ENCODE measurements at regions not wholly inside any gene's neighbourhood (a gene's known extent, or its start where the extent isn't known, plus 50 kb on each side); places are given as distances from the start of the nearest gene placed in this dataset.

DNA sequence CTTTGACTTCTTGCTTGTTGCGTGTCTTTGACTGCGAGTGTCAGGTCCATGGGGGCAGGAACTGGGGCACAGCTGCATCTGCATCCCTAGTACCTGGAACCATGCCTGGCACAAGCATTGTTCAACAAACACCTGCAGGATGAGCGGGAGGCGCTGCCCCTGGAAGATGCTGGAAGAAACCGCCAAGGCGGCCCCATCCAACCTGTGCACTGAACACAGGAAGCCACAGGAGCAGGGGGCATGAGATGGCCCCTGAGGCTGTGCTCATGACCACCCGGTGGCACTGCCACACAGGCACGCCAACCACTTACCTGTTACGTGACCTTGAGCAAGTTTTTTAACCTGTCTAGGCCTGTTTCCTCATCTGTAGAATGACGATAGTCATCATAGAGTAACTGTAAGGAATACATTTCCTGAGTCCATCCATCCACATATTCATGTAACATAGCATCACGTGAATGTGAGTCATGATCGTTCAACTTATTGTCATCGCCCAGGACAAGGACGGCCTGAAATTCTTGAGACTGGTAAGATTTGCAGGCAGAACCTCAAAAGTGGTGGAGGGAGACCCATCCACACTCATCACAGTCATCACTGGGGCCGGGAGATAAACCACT, 374.2 kb downstream of the PREX1 start:
- ChIA-PET CTCF (no interaction called here), POLR2A (no interaction called here)
- TF ChIP-seq FOXM1 (IDR thresholded peaks at IDR 0.05; ENCODE audit: borderline replicate concordance), result no peak
- no peak for TF ChIP-seq ELF4 (IDR thresholded peaks at IDR 0.05)
- TF ChIP-seq SP1 (IDR thresholded peaks at IDR 0.05), result no peak
- no peak for TF ChIP-seq ARNT (IDR thresholded peaks at IDR 0.05)
- TF ChIP-seq, protein P1, sequence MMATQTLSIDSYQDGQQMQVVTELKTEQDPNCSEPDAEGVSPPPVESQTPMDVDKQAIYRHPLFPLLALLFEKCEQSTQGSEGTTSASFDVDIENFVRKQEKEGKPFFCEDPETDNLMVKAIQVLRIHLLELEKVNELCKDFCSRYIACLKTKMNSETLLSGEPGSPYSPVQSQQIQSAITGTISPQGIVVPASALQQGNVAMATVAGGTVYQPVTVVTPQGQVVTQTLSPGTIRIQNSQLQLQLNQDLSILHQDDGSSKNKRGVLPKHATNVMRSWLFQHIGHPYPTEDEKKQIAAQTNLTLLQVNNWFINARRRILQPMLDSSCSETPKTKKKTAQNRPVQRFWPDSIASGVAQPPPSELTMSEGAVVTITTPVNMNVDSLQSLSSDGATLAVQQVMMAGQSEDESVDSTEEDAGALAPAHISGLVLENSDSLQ (IDR thresholded peaks at IDR 0.05), result no peak
- TF ChIP-seq L3MBTL2 (conservative IDR thresholded peaks at IDR 0.05), result no peak
- TF ChIP-seq ZNF384 (IDR thresholded peaks at IDR 0.05), result no peak
- TF ChIP-seq FOXA1 (IDR thresholded peaks at IDR 0.05), result no peak
- no peak for TF ChIP-seq CTBP1 (IDR thresholded peaks at IDR 0.05; ENCODE audit: borderline replicate concordance)
- no peak for TF ChIP-seq NFRKB (IDR thresholded peaks at IDR 0.05)
- TF ChIP-seq TARDBP (IDR thresholded peaks at IDR 0.05), result no peak
- no peak for TF ChIP-seq HDGF (IDR thresholded peaks at IDR 0.05; ENCODE audit: borderline replicate concordance)
- TF ChIP-seq BHLHE40 (IDR thresholded peaks at IDR 0.05; ENCODE audit: borderline replicate concordance), result no peak
- no peak for TF ChIP-seq FOXK2 (IDR thresholded peaks at IDR 0.05)
- no peak for TF ChIP-seq SUZ12 (IDR thresholded peaks at IDR 0.05)
- TF ChIP-seq LEF1 (IDR thresholded peaks at IDR 0.05; ENCODE audit: borderline replicate concordance), result no peak
- no peak for DNase-seq (ENCODE audit: extremely low spot score)

DNA sequence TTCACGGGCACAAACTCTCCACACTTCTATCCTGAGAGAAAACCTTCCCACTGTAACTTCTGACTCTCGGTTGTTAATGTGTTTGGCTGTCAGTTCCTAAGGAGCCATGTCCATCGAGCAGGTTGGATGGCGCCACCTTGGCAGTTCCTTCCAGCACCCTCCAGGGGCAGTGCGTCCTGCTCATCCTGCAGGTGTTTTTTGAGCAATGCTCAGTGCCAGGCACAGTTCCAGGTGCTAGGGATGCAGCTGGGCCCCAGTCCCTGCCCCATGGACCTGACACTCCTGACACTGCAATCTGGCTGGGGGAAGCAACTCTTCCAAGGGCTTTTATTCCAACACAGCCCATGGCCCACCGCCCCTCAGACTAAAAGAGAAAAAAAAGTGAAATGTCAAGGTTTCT, 376.4 kb downstream of the PREX1 start:
- TF ChIP-seq SUZ12 (IDR thresholded peaks at IDR 0.05), result no peak
- no peak for TF ChIP-seq FOXM1 (IDR thresholded peaks at IDR 0.05; ENCODE audit: borderline replicate concordance)
- TF ChIP-seq TARDBP (IDR thresholded peaks at IDR 0.05), result no peak
- no peak for TF ChIP-seq SP1 (IDR thresholded peaks at IDR 0.05)
- no peak for TF ChIP-seq FOXK2 (IDR thresholded peaks at IDR 0.05)
- no peak for TF ChIP-seq NFRKB (IDR thresholded peaks at IDR 0.05)
- no peak for TF ChIP-seq ARNT (IDR thresholded peaks at IDR 0.05)
- TF ChIP-seq CTBP1 (IDR thresholded peaks at IDR 0.05; ENCODE audit: borderline replicate concordance), result no peak
- no peak for TF ChIP-seq ZNF384 (IDR thresholded peaks at IDR 0.05)
- no peak for TF ChIP-seq L3MBTL2 (conservative IDR thresholded peaks at IDR 0.05)
- DNase-seq (ENCODE audit: extremely low spot score), result no peak
- POLR2A ChIA-PET, result no interaction called here
- CTCF ChIA-PET, result no interaction called here

DNA sequence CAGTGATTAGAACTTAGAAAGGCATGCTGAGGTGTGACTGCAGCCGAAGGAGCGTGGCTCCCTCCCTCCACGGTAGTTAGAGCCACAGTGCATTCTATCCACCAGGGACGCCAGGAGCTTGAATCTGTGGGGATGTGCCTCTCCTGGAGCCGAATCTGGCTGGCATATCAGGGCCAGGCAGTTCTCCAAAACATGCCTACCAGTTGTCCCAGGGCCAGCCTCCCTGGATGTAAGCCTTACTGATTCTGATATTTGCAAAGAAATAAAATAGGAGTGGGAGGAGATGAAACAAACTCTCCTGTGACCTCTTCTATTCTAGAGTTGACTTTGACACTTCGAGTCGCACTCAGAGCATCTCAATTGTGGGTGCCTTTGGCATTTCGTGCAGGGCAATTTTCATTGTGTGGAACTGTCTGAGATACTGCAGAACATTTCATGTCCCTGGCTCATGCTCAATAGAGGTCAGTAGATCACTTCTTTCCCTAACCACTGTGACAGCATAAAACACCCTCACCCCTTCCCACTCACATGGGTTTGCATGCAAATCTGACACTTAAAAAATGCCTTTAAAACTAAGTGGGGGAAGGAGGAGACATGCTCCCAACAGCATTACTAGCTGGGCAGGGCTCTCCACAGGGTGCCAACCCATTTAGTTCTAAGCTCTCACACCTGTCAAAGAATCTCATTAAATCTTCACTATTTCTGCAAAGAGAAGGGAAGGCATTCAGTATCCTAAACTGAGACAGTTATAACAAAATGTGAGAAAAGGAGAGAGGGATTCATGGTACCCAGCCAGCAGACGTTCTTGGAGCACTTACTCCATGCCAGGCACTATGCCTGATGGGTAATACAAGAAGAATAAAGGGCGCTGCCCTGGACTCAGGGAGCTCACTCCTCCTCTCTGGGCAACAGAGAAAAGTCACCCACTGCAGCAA, 378.9 kb downstream of the PREX1 start:
- ChIA-PET POLR2A (no interaction called here), CTCF (no interaction called here)
- TF ChIP-seq LEF1 (IDR thresholded peaks at IDR 0.05; ENCODE audit: borderline replicate concordance), result no peak
- no peak for TF ChIP-seq SP1 (IDR thresholded peaks at IDR 0.05)
- TF ChIP-seq CTBP1 (IDR thresholded peaks at IDR 0.05; ENCODE audit: borderline replicate concordance), result no peak
- TF ChIP-seq TARDBP (IDR thresholded peaks at IDR 0.05), result no peak

DNA sequence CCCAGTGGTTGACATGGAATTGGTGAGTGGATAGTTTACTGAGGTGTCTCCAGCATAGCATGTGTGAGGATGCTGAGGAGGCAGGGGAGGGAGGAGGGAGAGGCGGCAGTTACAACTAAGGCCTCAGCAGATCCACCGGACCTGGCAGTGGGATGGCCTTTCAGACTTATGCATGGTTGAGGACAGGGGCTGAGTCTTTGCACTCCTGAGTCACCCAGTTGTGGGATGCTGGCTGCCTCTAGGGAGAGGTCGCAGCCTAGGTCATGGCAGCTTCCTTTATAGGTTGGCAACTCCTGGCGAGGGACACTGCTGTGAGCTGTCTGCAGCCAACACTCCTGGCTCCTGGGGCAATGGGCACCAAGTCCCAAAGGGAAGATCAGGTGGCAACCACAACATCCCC, 380.3 kb downstream of the PREX1 start:
- TF ChIP-seq FOXK2 (IDR thresholded peaks at IDR 0.05), result no peak
- TF ChIP-seq CTBP1 (IDR thresholded peaks at IDR 0.05; ENCODE audit: borderline replicate concordance), result no peak
- no peak for TF ChIP-seq ELF4 (IDR thresholded peaks at IDR 0.05)
- no peak for TF ChIP-seq SUZ12 (IDR thresholded peaks at IDR 0.05)
- TF ChIP-seq ARNT (IDR thresholded peaks at IDR 0.05), result no peak
- DNase-seq (ENCODE audit: extremely low spot score), result no peak
- CTCF ChIA-PET, result interaction anchor here (0.8 kb wide), 1 partner anchor 35 kb away, joined by 4 read pairs; no protein-coding TSS in a partner anchor
- POLR2A ChIA-PET, result no interaction called here

More for the DNA sequence above, 378.9 kb downstream of the PREX1 start:
- DNase-seq (ENCODE audit: extremely low spot score), result no peak

DNA sequence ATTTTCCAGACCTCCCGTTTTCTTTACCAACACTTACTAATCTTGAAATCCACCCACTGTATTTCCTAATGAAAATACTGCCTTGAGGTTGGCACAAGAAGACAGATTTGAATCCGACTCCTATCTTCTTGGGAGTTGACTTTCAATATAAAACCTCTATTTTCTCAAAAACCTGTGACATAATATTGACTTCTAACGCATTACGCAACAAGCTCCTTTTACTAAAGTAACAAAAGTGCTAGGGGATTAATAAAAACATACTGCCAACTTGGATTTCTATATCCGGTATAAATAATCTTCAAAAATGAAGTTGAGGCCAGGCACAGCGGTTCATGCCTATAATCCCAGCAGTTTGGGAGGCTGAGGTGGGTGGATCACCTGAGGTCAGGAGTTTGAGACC, 382.0 kb downstream of the PREX1 start:
- POLR2A ChIA-PET, result no interaction called here
- CTCF ChIA-PET, result no interaction called here
- TF ChIP-seq NFRKB (IDR thresholded peaks at IDR 0.05) (no peak), ELF4 (IDR thresholded peaks at IDR 0.05) (no peak), CTBP1 (IDR thresholded peaks at IDR 0.05; ENCODE audit: borderline replicate concordance) (no peak), ARNT (IDR thresholded peaks at IDR 0.05) (no peak), FOXA1 (IDR thresholded peaks at IDR 0.05) (no peak), SP1 (IDR thresholded peaks at IDR 0.05) (no peak), TARDBP (IDR thresholded peaks at IDR 0.05) (no peak), BHLHE40 (IDR thresholded peaks at IDR 0.05; ENCODE audit: borderline replicate concordance) (no peak), FOXK2 (IDR thresholded peaks at IDR 0.05) (no peak), ZNF384 (IDR thresholded peaks at IDR 0.05) (no peak), LEF1 (IDR thresholded peaks at IDR 0.05; ENCODE audit: borderline replicate concordance) (no peak), FOXM1 (IDR thresholded peaks at IDR 0.05; ENCODE audit: borderline replicate concordance) (no peak), HDGF (IDR thresholded peaks at IDR 0.05; ENCODE audit: borderline replicate concordance) (no peak), L3MBTL2 (conservative IDR thresholded peaks at IDR 0.05) (no peak), SUZ12 (IDR thresholded peaks at IDR 0.05) (no peak)
- TF ChIP-seq, protein P1 (IDR thresholded peaks at IDR 0.05), result no peak
- no peak for DNase-seq (ENCODE audit: extremely low spot score)

DNA sequence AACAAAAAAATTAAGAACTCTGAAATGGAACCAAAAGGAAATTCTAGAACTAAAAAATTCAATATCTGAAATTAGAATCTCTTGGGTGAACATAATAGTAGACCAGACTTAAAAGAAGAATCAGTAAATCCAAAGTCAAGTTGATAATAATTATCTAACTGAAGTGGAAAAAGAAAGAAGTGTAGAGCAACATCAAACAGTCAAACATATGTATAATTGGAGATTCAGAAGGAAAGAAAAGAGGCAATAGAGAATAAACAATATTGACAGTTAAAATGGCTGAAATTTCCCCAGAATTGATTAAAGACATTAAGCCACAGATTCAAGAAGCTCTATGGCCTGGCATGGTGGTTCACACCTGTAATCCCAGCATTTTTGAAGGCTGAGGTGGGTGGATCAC, 383.6 kb downstream of the PREX1 start:
- no peak for DNase-seq (ENCODE audit: extremely low spot score)
- TF ChIP-seq LEF1 (IDR thresholded peaks at IDR 0.05; ENCODE audit: borderline replicate concordance) (no peak), FOXM1 (IDR thresholded peaks at IDR 0.05; ENCODE audit: borderline replicate concordance) (no peak), SUZ12 (IDR thresholded peaks at IDR 0.05) (no peak), HDGF (IDR thresholded peaks at IDR 0.05; ENCODE audit: borderline replicate concordance) (no peak), CTBP1 (IDR thresholded peaks at IDR 0.05; ENCODE audit: borderline replicate concordance) (no peak), ARNT (IDR thresholded peaks at IDR 0.05) (no peak), SP1 (IDR thresholded peaks at IDR 0.05) (no peak), ZNF384 (IDR thresholded peaks at IDR 0.05) (no peak)
- TF ChIP-seq, protein P1 (IDR thresholded peaks at IDR 0.05), result no peak
- CTCF ChIA-PET, result no interaction called here
- POLR2A ChIA-PET, result no interaction called here

Measured in HEK293T (cell line).